Stimulated activated effector memory CD8-positive, alpha-beta T cell treated with anti-CD3 and anti-CD28 coated beads, Interleukin-12 subunit alpha, Interleukin-12 subunit beta, amount 100 ng/mL, for 72 hours (primary cell): ENCODE measurements at regions not wholly inside any gene's neighbourhood (a gene's known extent, or its start where the extent isn't known, plus 50 kb on each side); places are given as distances from the start of the nearest gene placed in this dataset.
"Not testable (repeated sequence)": the region's sequence is repeated elsewhere in the genome, so short reads cannot be mapped to it uniquely, and the experiment has no call there.

ENCODE experiments used
- ATAC-seq: fragments of 150-1000 bp; cut with Tn5 transposase; 2 replicates; pipeline ENCODE4 v1.10.0; 2021
- DNase-seq, 2 donors: peaks; one replicate each; pipeline ENCODE4 v3.0.0; 2021 to 2022; ENCODE audit warnings: low spot score in 2 of 2
- H3K27ac Mint-ChIP-seq: one replicate; pipeline ENCODE4 v1.8.0; 2022; ENCODE audit warnings: mild to moderate bottlenecking, mixed read lengths
- H3K36me3 Mint-ChIP-seq: one replicate; pipeline ENCODE4 v1.8.0; 2022; ENCODE audit warnings: mild to moderate bottlenecking, mixed read lengths
- H3K4me1 Mint-ChIP-seq: one replicate; pipeline ENCODE4 v1.8.0; 2022; ENCODE audit warnings: mixed read lengths
- H3K4me3 Mint-ChIP-seq: one replicate; pipeline ENCODE4 v1.8.0; 2022; ENCODE audit warnings: mild to moderate bottlenecking, mixed read lengths
- H3K9me3 Mint-ChIP-seq: one replicate; pipeline ENCODE4 v1.8.0; 2022; ENCODE audit warnings: mixed read lengths

- ATAC-seq: no peak
- no peaks in the 10 kb centered on the region for H3K4me1 Mint-ChIP-seq
- H3K27ac Mint-ChIP-seq: no peak overlapping the region
- H3K36me3 Mint-ChIP-seq: no peaks in the 10 kb centered on the region
- no peaks in the 10 kb centered on the region for H3K9me3 Mint-ChIP-seq
- no peak for DNase-seq
- no peak overlapping the region for H3K4me3 Mint-ChIP-seq
Observed at GRCh38 chr17:64729201-64729600, 67.1 kb upstream of the SMURF2 start.

GRCh38 chr17:64728041-64728695 is 66.1 kb upstream of the SMURF2 start:
- Mint-ChIP-seq H3K4me1 (no peaks in the 10 kb centered on the region), H3K36me3 (no peaks in the 10 kb centered on the region), H3K9me3 (no peaks in the 10 kb centered on the region), H3K4me3 (no peak overlapping the region), H3K27ac (no peak overlapping the region)
- ATAC-seq (no peak), DNase-seq (no peak)

- H3K4me3 Mint-ChIP-seq, H3K4me1 Mint-ChIP-seq, H3K9me3 Mint-ChIP-seq, H3K36me3 Mint-ChIP-seq, DNase-seq, ATAC-seq, H3K27ac Mint-ChIP-seq: not testable (repeated sequence)
Observed at GRCh38 chr17:64726025-64726424, 63.9 kb upstream of the SMURF2 start.

- not testable (repeated sequence) for H3K4me1 Mint-ChIP-seq, H3K4me3 Mint-ChIP-seq, ATAC-seq, H3K27ac Mint-ChIP-seq, H3K9me3 Mint-ChIP-seq, H3K36me3 Mint-ChIP-seq, DNase-seq
Observed at GRCh38 chr17:64724246-64724645, 62.1 kb upstream of the SMURF2 start.

- Mint-ChIP-seq H3K27ac (no peak overlapping the region), H3K4me1 (no peaks in the 10 kb centered on the region), H3K36me3 (no peaks in the 10 kb centered on the region), H3K9me3 (no peaks in the 10 kb centered on the region), H3K4me3 (no peak overlapping the region)
- ATAC-seq: no peak
- no peak for DNase-seq
Observed at GRCh38 chr17:64723781-64724180, 61.7 kb upstream of the SMURF2 start.

- not testable (repeated sequence) for H3K36me3 Mint-ChIP-seq, H3K27ac Mint-ChIP-seq, H3K4me3 Mint-ChIP-seq, DNase-seq, H3K9me3 Mint-ChIP-seq, ATAC-seq, H3K4me1 Mint-ChIP-seq
Observed at GRCh38 chr17:64721556-64721955, 59.4 kb upstream of the SMURF2 start.

GRCh38 chr17:64720253-64720652 is 58.1 kb upstream of the SMURF2 start:
- not testable (repeated sequence) for H3K36me3 Mint-ChIP-seq, H3K4me1 Mint-ChIP-seq, ATAC-seq, H3K9me3 Mint-ChIP-seq, DNase-seq, H3K4me3 Mint-ChIP-seq, H3K27ac Mint-ChIP-seq

- not testable (repeated sequence) for ATAC-seq, H3K27ac Mint-ChIP-seq, H3K4me3 Mint-ChIP-seq, H3K36me3 Mint-ChIP-seq, H3K9me3 Mint-ChIP-seq, H3K4me1 Mint-ChIP-seq, DNase-seq
Observed at GRCh38 chr17:64719517-64719916, 57.4 kb upstream of the SMURF2 start.

- not testable (repeated sequence) for H3K4me3 Mint-ChIP-seq, DNase-seq, H3K36me3 Mint-ChIP-seq, ATAC-seq, H3K27ac Mint-ChIP-seq, H3K9me3 Mint-ChIP-seq
- peaks cover 10% of the 10 kb centered on the region for H3K4me1 Mint-ChIP-seq
Observed at GRCh38 chr17:64718816-64719215, 56.7 kb upstream of the SMURF2 start.

GRCh38 chr17:64718058-64718457 is 56.0 kb upstream of the SMURF2 start:
- Mint-ChIP-seq H3K4me3 (no peak overlapping the region), H3K27ac (no peak overlapping the region), H3K36me3 (no peaks in the 10 kb centered on the region), H3K9me3 (no peaks in the 10 kb centered on the region), H3K4me1 (peaks cover 18% of the 10 kb centered on the region)
- peak; percentile 91 for ATAC-seq
- no peak for DNase-seq

GRCh38 chr17:64716496-64716895 is 54.4 kb upstream of the SMURF2 start:
- H3K4me1 Mint-ChIP-seq: peaks cover 30% of the 10 kb centered on the region
- H3K36me3 Mint-ChIP-seq, H3K27ac Mint-ChIP-seq, ATAC-seq, H3K9me3 Mint-ChIP-seq, DNase-seq, H3K4me3 Mint-ChIP-seq: not testable (repeated sequence)

- peak overlapping the region; percentile 69 for H3K4me3 Mint-ChIP-seq
- peaks cover 50% of the 10 kb centered on the region for H3K4me1 Mint-ChIP-seq
- ATAC-seq: peak; percentile 57
- peak overlapping the region; percentile 91 for H3K27ac Mint-ChIP-seq
- peak in 1 of 2 donors; percentile 58 for DNase-seq
- not testable (repeated sequence) for H3K36me3 Mint-ChIP-seq, H3K9me3 Mint-ChIP-seq
Observed at GRCh38 chr17:64713786-64714185, 51.7 kb upstream of the SMURF2 start.

GRCh38 chr17:64712557-64713351 is 50.6 kb upstream of the SMURF2 start:
- Mint-ChIP-seq H3K4me1 (peaks cover 53% of the 10 kb centered on the region), H3K4me3 (peak overlapping the region; percentile 69), H3K27ac (peak overlapping the region; percentile 91)
- DNase-seq (peak; percentile 10 to 72), ATAC-seq (peak; percentile 67)
- not testable (repeated sequence) for H3K36me3 Mint-ChIP-seq, H3K9me3 Mint-ChIP-seq
